WERI-Rb-1 (cell line): ENCODE measurements at regions not wholly inside any gene's neighbourhood (a gene's known extent, or its start where the extent isn't known, plus 50 kb on each side); places are given as distances from the start of the nearest gene placed in this dataset.

ENCODE experiments used
- DNase-seq: peaks from one replicate; pipeline ENCODE4 v3.0.0-alpha.2; 2020
- H3K27ac ChIP-seq: fragments of 250-450 bp; sonication (Bioruptor Pico); 2 replicates; pipeline ENCODE4 v1.5.1; 2020; ENCODE audit warnings: mild to moderate bottlenecking, moderate library complexity
- H3K27me3 ChIP-seq: fragments of 250-450 bp; sonication (Bioruptor Pico); 2 replicates; pipeline ENCODE4 v1.5.1; 2021; ENCODE audit warnings: mild to moderate bottlenecking, low read depth, moderate library complexity; ENCODE audit not compliant: insufficient read depth, severe bottlenecking
- H3K36me3 ChIP-seq: fragments of 250-450 bp; sonication (Bioruptor Pico); 2 replicates; pipeline ENCODE4 v1.5.1; 2020; ENCODE audit warnings: mild to moderate bottlenecking, moderate library complexity
- H3K4me3 ChIP-seq: 2 replicates; pipeline ENCODE4 v1.5.1; 2011; ENCODE audit warnings: low read depth, mild to moderate bottlenecking, control low read depth, low read length
- H3K9me3 ChIP-seq: fragments of 250-450 bp; sonication (Bioruptor Pico); 2 replicates; pipeline ENCODE4 v1.5.1; 2021; ENCODE audit warnings: mild to moderate bottlenecking, moderate library complexity; ENCODE audit not compliant: severe bottlenecking
- TF ChIP-seq, protein P1 (sequence below): IDR thresholded peaks from 2 replicates; pipeline ENCODE4 v1.5.1; 2011; ENCODE audit warnings: low read depth, mild to moderate bottlenecking, control low read depth, inconsistent platforms, low read length

DNA sequence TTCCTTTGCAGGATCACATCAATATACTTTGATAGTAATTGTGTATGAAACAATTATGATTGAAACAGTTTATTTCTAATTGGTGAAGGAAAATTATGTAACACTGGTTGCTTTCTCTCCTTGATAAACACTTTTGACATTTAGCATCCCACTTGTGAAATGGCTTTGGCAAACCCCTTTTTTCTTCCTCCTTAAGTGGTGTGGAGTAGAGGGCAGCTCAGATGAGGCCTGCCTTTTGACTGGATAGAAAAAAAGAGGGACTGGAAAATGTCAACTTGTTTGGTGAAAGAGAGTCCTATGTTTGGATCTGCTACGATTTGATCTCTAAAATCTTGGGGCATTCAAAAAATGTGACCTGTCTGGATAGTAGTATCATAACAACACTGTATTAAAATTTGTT, 318.3 kb downstream of the MEIS1 start:
- Histone ChIP-seq H3K27ac (no peak overlapping the region), H3K36me3 (no peaks in the 10 kb centered on the region), H3K9me3 (no peaks in the 10 kb centered on the region), H3K27me3 (peaks cover 13% of the 10 kb centered on the region), H3K4me3 (no peak overlapping the region)
- no peak for DNase-seq
- TF ChIP-seq, protein P1, sequence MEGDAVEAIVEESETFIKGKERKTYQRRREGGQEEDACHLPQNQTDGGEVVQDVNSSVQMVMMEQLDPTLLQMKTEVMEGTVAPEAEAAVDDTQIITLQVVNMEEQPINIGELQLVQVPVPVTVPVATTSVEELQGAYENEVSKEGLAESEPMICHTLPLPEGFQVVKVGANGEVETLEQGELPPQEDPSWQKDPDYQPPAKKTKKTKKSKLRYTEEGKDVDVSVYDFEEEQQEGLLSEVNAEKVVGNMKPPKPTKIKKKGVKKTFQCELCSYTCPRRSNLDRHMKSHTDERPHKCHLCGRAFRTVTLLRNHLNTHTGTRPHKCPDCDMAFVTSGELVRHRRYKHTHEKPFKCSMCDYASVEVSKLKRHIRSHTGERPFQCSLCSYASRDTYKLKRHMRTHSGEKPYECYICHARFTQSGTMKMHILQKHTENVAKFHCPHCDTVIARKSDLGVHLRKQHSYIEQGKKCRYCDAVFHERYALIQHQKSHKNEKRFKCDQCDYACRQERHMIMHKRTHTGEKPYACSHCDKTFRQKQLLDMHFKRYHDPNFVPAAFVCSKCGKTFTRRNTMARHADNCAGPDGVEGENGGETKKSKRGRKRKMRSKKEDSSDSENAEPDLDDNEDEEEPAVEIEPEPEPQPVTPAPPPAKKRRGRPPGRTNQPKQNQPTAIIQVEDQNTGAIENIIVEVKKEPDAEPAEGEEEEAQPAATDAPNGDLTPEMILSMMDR, result no peak

DNA sequence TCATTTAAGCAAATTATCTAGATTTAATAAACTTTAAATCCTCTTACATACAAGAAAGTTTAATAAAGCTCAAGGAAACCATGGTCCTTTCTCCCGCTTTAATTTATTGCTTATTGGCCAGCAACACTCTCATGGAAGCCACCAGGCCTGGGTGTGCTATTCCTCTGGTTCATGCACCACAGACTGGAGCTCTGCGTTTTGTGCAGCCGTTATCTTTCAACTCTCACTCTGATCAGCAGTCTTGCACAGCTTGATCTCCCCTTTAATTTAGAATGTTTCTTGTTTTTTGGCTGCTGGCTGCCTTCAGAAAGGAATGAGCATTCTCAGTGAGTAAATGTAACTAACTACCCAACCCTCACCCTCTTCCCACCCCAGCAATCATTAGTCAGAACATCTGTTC, 318.7 kb downstream of the MEIS1 start:
- Histone ChIP-seq H3K27ac (no peak overlapping the region), H3K4me3 (no peak overlapping the region), H3K27me3 (peaks cover 10% of the 10 kb centered on the region), H3K36me3 (no peaks in the 10 kb centered on the region), H3K9me3 (no peaks in the 10 kb centered on the region)
- no peak for DNase-seq
- TF ChIP-seq, protein P1, result no peak

DNA sequence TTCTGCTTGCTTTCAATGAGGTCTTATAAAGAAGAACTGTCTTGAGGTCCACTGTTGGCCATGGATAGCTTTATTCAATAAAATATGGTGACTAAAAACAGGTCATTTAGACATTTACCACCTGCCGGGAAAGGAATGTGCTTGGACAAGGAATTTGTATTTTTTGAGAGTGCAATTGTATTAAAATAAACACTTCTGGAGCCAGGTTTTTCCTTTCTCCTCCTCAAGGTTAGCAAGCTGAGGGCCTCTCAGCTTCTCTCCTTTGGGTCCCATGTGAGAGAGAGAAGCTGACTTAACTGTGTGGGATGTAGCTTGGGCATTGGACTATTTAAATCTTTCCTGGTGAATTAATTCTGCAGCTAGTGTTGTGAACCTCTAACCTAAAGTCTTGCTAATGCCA, 321.0 kb downstream of the MEIS1 start:
- no peaks in the 10 kb centered on the region for H3K36me3 ChIP-seq
- H3K27ac ChIP-seq, result no peak overlapping the region
- DNase-seq, result no peak
- H3K27me3 ChIP-seq, result peaks cover 2% of the 10 kb centered on the region
- no peak overlapping the region for H3K4me3 ChIP-seq
- no peaks in the 10 kb centered on the region for H3K9me3 ChIP-seq
- TF ChIP-seq, protein P1, result no peak

DNA sequence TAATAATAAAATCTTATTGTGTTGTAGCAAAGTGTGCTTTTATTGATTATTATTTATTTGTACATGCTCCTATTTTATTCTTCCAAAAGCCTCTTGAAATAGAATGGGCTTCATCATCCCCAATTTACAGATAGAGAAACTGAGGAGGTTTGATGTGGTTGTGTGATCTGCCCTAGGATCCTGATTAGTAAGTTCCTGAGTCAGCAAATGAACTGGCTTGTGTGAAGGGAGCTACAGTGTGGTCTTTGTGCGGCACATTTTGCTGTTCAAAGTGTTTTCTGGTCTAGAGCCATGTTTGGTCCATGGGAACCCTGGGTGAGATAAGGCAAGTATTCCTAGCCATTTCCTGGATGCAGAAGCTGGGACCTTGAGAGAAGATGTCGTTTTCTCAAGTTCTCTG, 326.9 kb downstream of the MEIS1 start:
- Histone ChIP-seq H3K27me3 (peaks cover 6% of the 10 kb centered on the region), H3K27ac (no peak overlapping the region), H3K36me3 (no peaks in the 10 kb centered on the region), H3K4me3 (no peak overlapping the region), H3K9me3 (no peaks in the 10 kb centered on the region)
- TF ChIP-seq, protein P1, result no peak
- no peak for DNase-seq

DNA sequence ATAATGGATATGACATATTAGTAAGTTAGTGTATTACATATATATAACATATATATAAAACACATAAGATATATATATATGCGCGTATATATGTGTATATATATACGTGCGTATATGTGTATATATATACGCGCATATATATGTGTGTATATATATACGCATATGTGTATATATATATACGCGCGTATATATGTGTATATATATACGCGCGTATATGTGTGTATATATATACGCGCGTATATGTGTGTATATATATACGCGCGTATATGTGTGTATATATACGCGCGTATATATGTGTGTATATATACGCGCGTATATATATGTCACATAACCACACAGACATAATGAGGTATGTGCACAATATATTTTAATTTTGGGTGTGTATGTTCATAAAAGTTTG, 327.8 kb downstream of the MEIS1 start:
- Histone ChIP-seq H3K4me3 (no peak overlapping the region), H3K27me3 (peaks cover 6% of the 10 kb centered on the region), H3K9me3 (no peaks in the 10 kb centered on the region), H3K27ac (no peak overlapping the region), H3K36me3 (no peaks in the 10 kb centered on the region)
- TF ChIP-seq, protein P1, result no peak
- no peak for DNase-seq

DNA sequence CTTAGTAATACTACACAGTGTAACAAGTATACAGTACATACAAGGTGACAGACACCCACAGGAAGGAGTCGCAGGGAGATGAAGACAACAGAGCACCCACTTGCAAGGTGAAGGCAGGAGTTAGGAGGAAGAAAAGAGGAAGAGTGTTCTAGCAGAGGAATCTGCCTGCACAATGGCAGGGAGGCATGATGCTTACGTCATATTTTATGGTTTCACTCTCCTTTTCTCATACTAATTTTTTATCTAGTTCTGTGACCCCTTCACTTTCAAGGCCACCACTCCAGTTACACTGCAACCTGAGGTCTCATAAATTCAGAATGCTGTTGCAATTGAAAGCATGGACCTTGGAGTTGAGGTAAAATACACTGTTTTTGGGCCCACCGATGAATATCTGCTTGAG, 331.7 kb downstream of the MEIS1 start:
- no peaks in the 10 kb centered on the region for H3K36me3 ChIP-seq
- TF ChIP-seq, protein P1, result no peak
- no peak for DNase-seq

More for the DNA sequence above, 331.7 kb downstream of the MEIS1 start:
- Histone ChIP-seq H3K4me3 (no peak overlapping the region), H3K27me3 (peaks cover 3% of the 10 kb centered on the region), H3K9me3 (no peaks in the 10 kb centered on the region), H3K27ac (no peak overlapping the region)
